ENCODE measurements at regions not wholly inside any gene's neighbourhood (a gene's known extent, or its start where the extent isn't known, plus 50 kb on each side); places are given as distances from the start of the nearest gene placed in this dataset.

DNA sequence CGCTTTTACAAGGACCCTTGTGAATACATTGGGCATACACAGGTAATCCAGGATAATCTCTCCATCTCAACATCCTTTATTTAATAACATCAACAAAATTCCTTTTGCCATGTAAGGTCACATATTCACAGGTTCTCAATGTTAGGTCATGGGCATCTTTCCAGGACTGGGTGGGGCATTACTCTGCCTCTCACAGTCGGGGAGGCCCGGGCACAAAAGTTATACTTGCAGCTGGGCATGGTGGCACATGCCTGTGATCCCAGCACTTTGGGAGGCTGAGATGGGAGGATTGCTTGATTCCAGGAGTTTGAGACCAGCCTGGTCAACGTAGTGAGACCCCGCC is 93.7 kb upstream of the AP1S2 start:
- TF ChIP-seq CTCF (conservative IDR thresholded peaks at IDR 0.05) = no peak
- H2BK5ac ChIP-seq (ENCODE audit: insufficient read length, low read length) = no peak overlapping the region
- WGBS (ENCODE audit: extremely low coverage, insufficient read length, low lambda C conversion rate) = no CpG with 5 or more reads among the region's 5 CpGs
- H3K4ac ChIP-seq (ENCODE audit: low read depth, low read length) = no peak overlapping the region
- no peak overlapping the region for H3K4me3 Mint-ChIP-seq
- no peaks in the 10 kb centered on the region for H4K20me1 ChIP-seq (ENCODE audit: control insufficient read depth, insufficient read depth, insufficient read length)
- H3K56ac ChIP-seq (ENCODE audit: insufficient read length, low read depth, low read length) = no peak overlapping the region
- H3K27me3 Mint-ChIP-seq (ENCODE audit: low read depth) = no peaks in the 10 kb centered on the region
- no peaks in the 10 kb centered on the region for H3K27me3 ChIP-seq (ENCODE audit: insufficient read depth, low read length)
- no peak overlapping the region for H3K4me2 ChIP-seq (ENCODE audit: insufficient read depth, insufficient read length, low read length)
- H3K14ac ChIP-seq (ENCODE audit: insufficient read depth, low read length) = no peak overlapping the region
- no peak overlapping the region for H2BK15ac ChIP-seq (ENCODE audit: low read depth, low read length)
- peak overlapping the region; percentile 58 for H3K27ac ChIP-seq (ENCODE audit: insufficient read length, low read depth, low read length)
- no peak overlapping the region for H3K18ac ChIP-seq (ENCODE audit: insufficient read length, low read depth, low read length)
- H2AFZ ChIP-seq (ENCODE audit: low read length) = no peak overlapping the region
- no peaks in the 10 kb centered on the region for H3K9me3 ChIP-seq (ENCODE audit: control insufficient read depth, low read depth, low read length)
- H2BK12ac ChIP-seq (ENCODE audit: insufficient read length, low read depth, low read length) = no peak overlapping the region
- H2BK20ac ChIP-seq (ENCODE audit: low read depth, low read length, poor library complexity, severe bottlenecking) = no peak overlapping the region
- no peaks in the 10 kb centered on the region for H3K79me1 ChIP-seq (ENCODE audit: insufficient read depth, low read depth, low read length, poor library complexity, severe bottlenecking)
- no peak overlapping the region for H4K5ac ChIP-seq (ENCODE audit: insufficient read length, low read depth, low read length)
- H4K91ac ChIP-seq (ENCODE audit: insufficient read length, low read depth, low read length) = no peak overlapping the region
- no peak overlapping the region for H3T11ph ChIP-seq (ENCODE audit: low read length)
- H4K8ac ChIP-seq (replicated peaks; ENCODE audit: insufficient read length, low read depth, low read length) = no peak overlapping the region
- peaks cover 28 to 36% of the 10 kb centered on the region in 2 experiments for H3K4me1 Mint-ChIP-seq
- H3K23me2 ChIP-seq (ENCODE audit: insufficient read length, low read depth, low read length, poor library complexity, severe bottlenecking) = no peaks in the 10 kb centered on the region
- no peak overlapping the region for H3K9ac ChIP-seq (ENCODE audit: extremely low read depth, insufficient read length, low read length)
- H2AK5ac ChIP-seq (ENCODE audit: insufficient read length, low read length) = no peak overlapping the region
- peak overlapping the region; percentile 82 to 94 (median 89); a peak in 6 of 7 replicates for H3K27ac Mint-ChIP-seq
- H2BK120ac ChIP-seq (ENCODE audit: low read depth, low read length, poor library complexity, severe bottlenecking) = no peak overlapping the region
- DNase-seq = no peak
- H3K9me3 Mint-ChIP-seq = no peaks in the 10 kb centered on the region
- peaks cover 7% of the 10 kb centered on the region; the same call in 1 of the 2 replicates for H3K4me1 ChIP-seq (ENCODE audit: insufficient read depth, low read length)
- peaks cover 4 to 7% (median 5%) of the 10 kb centered on the region in 3 experiments; a peak in 6 of 7 replicates for H3K36me3 Mint-ChIP-seq (ENCODE audit: insufficient read depth in 1 of 3, low read depth in 3 of 3)
- H3K23ac ChIP-seq (ENCODE audit: insufficient read length, low read depth, low read length) = no peak overlapping the region
- H3K79me2 ChIP-seq (ENCODE audit: insufficient read depth, low read length) = no peaks in the 10 kb centered on the region
